ENCODE measurements at regions not wholly inside any gene's neighbourhood (a gene's known extent, or its start where the extent isn't known, plus 50 kb on each side); places are given as distances from the start of the nearest gene placed in this dataset.

DNA sequence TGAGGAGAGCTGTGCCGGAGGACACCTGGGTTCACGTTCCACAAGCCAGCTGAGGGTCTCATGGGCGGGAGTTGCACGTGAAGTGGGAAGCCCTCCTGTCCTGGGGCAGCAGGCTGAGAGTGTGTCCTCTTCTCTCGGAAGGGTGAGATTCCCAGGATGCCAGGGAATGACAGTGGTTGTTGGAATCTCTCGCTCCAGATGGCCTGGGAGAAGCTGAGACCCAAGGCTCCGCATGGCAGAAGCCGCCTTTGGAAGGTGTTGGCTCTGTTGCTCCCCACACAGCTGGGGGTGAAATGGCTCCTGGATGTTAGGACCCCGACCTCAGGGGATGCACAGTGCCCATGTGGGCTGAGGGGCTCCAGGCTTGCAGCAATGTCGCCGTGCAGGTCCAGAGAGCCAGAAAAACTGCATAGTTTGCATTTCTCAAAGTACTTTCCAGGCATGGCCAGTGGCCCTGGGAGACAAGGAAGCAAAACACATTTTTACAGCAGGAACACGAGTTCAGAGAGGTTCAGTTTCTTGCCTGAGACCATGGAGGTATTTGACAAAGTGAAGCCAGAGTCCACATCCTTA lies 153.4 kb downstream of the TMEM18 start:
- TF ChIP-seq, protein P1, sequence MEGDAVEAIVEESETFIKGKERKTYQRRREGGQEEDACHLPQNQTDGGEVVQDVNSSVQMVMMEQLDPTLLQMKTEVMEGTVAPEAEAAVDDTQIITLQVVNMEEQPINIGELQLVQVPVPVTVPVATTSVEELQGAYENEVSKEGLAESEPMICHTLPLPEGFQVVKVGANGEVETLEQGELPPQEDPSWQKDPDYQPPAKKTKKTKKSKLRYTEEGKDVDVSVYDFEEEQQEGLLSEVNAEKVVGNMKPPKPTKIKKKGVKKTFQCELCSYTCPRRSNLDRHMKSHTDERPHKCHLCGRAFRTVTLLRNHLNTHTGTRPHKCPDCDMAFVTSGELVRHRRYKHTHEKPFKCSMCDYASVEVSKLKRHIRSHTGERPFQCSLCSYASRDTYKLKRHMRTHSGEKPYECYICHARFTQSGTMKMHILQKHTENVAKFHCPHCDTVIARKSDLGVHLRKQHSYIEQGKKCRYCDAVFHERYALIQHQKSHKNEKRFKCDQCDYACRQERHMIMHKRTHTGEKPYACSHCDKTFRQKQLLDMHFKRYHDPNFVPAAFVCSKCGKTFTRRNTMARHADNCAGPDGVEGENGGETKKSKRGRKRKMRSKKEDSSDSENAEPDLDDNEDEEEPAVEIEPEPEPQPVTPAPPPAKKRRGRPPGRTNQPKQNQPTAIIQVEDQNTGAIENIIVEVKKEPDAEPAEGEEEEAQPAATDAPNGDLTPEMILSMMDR (IDR thresholded peaks at IDR 0.05 in 4 of 5, conservative IDR thresholded peaks at IDR 0.05 in 1 of 5) = no peak
- no peak for TF ChIP-seq POLR2A (IDR thresholded peaks at IDR 0.05)

Measured in gastrocnemius medialis (tissue), 4 donors.